ENCODE measurements at regions not wholly inside any gene's neighbourhood (a gene's known extent, or its start where the extent isn't known, plus 50 kb on each side); places are given as distances from the start of the nearest gene placed in this dataset.

GRCh38 chr2:23268467-23269263 is 116.3 kb upstream of the KLHL29 start:
- TF ChIP-seq POLR2AphosphoS5 (IDR thresholded peaks at IDR 0.05) (no peak), POLR2A (IDR thresholded peaks at IDR 0.05) (no peak), CTCF (IDR thresholded peaks at IDR 0.05) (no peak)
